Liver (tissue), 7 donors: ENCODE measurements at regions not wholly inside any gene's neighbourhood (a gene's known extent, or its start where the extent isn't known, plus 50 kb on each side); places are given as distances from the start of the nearest gene placed in this dataset.

ENCODE experiments used
- DNase-seq: peaks from one replicate; pipeline ENCODE4 v3.0.0-alpha.2; 2017; ENCODE audit warnings: low spot score
- H3K27ac ChIP-seq, 2 donors: one replicate each; pipeline ENCODE4 v1.7.0; 2013; ENCODE audit warnings: inconsistent platforms in 2 of 2, low read length in 2 of 2, control low read depth in 1 of 2, low read depth in 1 of 2, mild to moderate bottlenecking in 1 of 2
- H3K27me3 ChIP-seq, 4 donors: one replicate each; pipeline versions ENCODE4 v1.6.1 to v1.7.0; 2013; ENCODE audit warnings: low read length in 3 of 4, inconsistent platforms in 1 of 4, mild to moderate bottlenecking in 1 of 4, moderate library complexity in 1 of 4; ENCODE audit not compliant: control insufficient read depth in 4 of 4, insufficient read depth in 4 of 4
- H3K36me3 ChIP-seq, 4 donors: one replicate each; pipeline versions ENCODE4 v1.6.1 to v1.7.0; 2013; ENCODE audit warnings: low read length in 3 of 4, mild to moderate bottlenecking in 3 of 4, low read depth in 1 of 4, moderate library complexity in 1 of 4; ENCODE audit not compliant: control insufficient read depth in 4 of 4, insufficient read depth in 3 of 4
- H3K4me1 ChIP-seq, 4 donors: one replicate each; pipeline versions ENCODE4 v1.6.1 to v1.7.0; 2013; ENCODE audit warnings: low read length in 3 of 4, mild to moderate bottlenecking in 3 of 4, moderate library complexity in 1 of 4; ENCODE audit not compliant: control insufficient read depth in 4 of 4, insufficient read depth in 4 of 4
- H3K4me3 ChIP-seq, 3 donors: one replicate each; pipeline versions ENCODE4 v1.6.1 to v1.7.0; 2013; ENCODE audit warnings: low read length in 3 of 3, control low read depth in 1 of 3, low read depth in 1 of 3, mild to moderate bottlenecking in 1 of 3
- H3K9ac ChIP-seq, 2 donors: one replicate each; pipeline ENCODE4 v1.7.0; 2013; ENCODE audit warnings: low read length in 2 of 2, mild to moderate bottlenecking in 2 of 2, moderate library complexity in 2 of 2, control low read depth in 1 of 2, low read depth in 1 of 2
- H3K9me3 ChIP-seq, 4 donors: one replicate each; pipeline versions ENCODE4 v1.6.1 to v1.7.0; 2013; ENCODE audit warnings: low read length in 3 of 4; ENCODE audit not compliant: control insufficient read depth in 4 of 4
- EGR1 ChIP-seq, 2 donors: IDR thresholded peaks; 2 replicates each; pipeline ENCODE4 v1.6.1; 2016 to 2018; ENCODE audit warnings: antibody characterized with exemption in 2 of 2, low read depth in 2 of 2
- FOXA1 ChIP-seq: IDR thresholded peaks from 2 replicates; pipeline ENCODE4 v1.6.1; 2016; ENCODE audit warnings: antibody characterized with exemption
- FOXA2 ChIP-seq: IDR thresholded peaks from 2 replicates; pipeline ENCODE4 v1.6.1; 2016; ENCODE audit warnings: antibody characterized with exemption
- HNF4A ChIP-seq, 2 donors: conservative IDR thresholded peaks; 2 replicates each; pipeline ENCODE4 v1.6.1; 2016; ENCODE audit warnings: antibody characterized with exemption in 2 of 2, mild to moderate bottlenecking in 2 of 2
- HNF4G ChIP-seq: IDR thresholded peaks from 2 replicates; pipeline ENCODE4 v1.6.1; 2016; ENCODE audit warnings: antibody characterized with exemption
- JUND ChIP-seq, 2 donors: IDR thresholded peaks; 2 replicates each; pipeline ENCODE4 v1.6.1; 2016; ENCODE audit warnings: antibody characterized with exemption in 2 of 2
- RXRA ChIP-seq, 2 donors: IDR thresholded peaks; 2 replicates each; pipeline ENCODE4 v1.6.1; 2017 to 2018; ENCODE audit warnings: antibody characterized with exemption in 2 of 2, mild to moderate bottlenecking in 1 of 2
- SP1 ChIP-seq: IDR thresholded peaks from 2 replicates; pipeline ENCODE4 v1.6.1; 2018; ENCODE audit warnings: antibody characterized with exemption, mild to moderate bottlenecking
- TAF1 ChIP-seq: conservative IDR thresholded peaks from 2 replicates; pipeline ENCODE4 v1.6.1; 2016; ENCODE audit warnings: antibody characterized with exemption, mild to moderate bottlenecking
- WGBS: extraction: QIAGEN DNeasy Blood & Tissue Kit; methylation state at CpG from one replicate; pipeline ENCODE4 v1.1.7; 2013; 5-methylcytosine and 5-hydroxymethylcytosine counted together
- TF ChIP-seq, protein P1 (sequence below): IDR thresholded peaks from 2 replicates; pipeline ENCODE4 v1.6.1; 2016; ENCODE audit warnings: antibody characterized with exemption
- TF ChIP-seq, protein P2 (sequence below): IDR thresholded peaks from 2 replicates; pipeline ENCODE4 v1.6.1; 2016; ENCODE audit warnings: antibody characterized with exemption
- TF ChIP-seq, protein P3 (sequence below): IDR thresholded peaks from 2 replicates; pipeline ENCODE4 v1.6.1; 2016; ENCODE audit warnings: antibody characterized with exemption
- TF ChIP-seq, protein P4 (sequence below): IDR thresholded peaks from 2 replicates; pipeline ENCODE4 v1.6.1; 2016; ENCODE audit warnings: antibody characterized with exemption, mild to moderate bottlenecking
- donor health status: healthy.
- donor health status: healthy.
- donor health status: healthy.
- donor health status: healthy.

DNA sequence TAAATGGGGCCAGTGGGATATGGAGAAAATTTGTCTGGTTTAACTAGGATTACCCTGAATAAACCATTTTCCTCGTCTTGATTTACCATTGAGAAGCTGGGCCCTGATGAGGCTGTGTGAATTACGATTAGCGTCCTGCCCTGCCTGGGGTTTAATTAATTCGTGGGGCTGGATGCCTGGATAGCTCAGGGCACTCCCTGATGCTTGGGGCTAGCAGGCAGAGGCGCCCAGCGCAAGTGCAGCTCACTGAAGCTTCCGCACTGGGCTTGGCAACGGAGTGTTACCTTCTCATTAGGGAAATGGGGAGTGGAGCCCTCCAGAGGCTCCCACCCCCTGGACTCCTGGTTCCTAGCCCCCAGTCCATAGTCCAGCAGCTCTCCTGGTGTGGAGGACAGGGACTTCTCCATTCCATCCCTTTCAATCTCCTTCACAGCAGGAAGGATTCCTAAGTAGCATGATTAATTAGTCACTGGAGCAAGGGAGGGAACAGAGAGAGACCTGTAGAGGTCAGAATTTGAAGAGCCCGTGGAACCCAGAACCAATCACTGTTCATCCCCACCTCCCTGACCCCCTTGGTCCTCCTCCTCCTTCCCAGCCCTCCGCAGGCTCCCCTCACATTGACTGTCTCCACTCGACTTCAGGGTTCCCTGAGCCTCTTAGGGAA lies 107.2 kb downstream of the UQCRFS1 start:
- peaks cover 0 to 2% (median 0%) of the 10 kb centered on the region in 4 donors for H3K9me3 ChIP-seq
- no peaks in the 10 kb centered on the region for H3K4me1 ChIP-seq
- DNase-seq, result no peak
- H3K36me3 ChIP-seq, result no peaks in the 10 kb centered on the region
- TF ChIP-seq RXRA (IDR thresholded peaks at IDR 0.05), result no peak
- TF ChIP-seq HNF4G, result no peak
- no peak for TF ChIP-seq FOXA2
- TF ChIP-seq TAF1, result no peak
- no peak for TF ChIP-seq SP1
- no peak overlapping the region for H3K27ac ChIP-seq
- 65% methylated on average over 11 of the region's 11 CpGs for WGBS
- no peaks in the 10 kb centered on the region for H3K27me3 ChIP-seq
- no peak overlapping the region for H3K4me3 ChIP-seq
- no peak overlapping the region for H3K9ac ChIP-seq

DNA sequence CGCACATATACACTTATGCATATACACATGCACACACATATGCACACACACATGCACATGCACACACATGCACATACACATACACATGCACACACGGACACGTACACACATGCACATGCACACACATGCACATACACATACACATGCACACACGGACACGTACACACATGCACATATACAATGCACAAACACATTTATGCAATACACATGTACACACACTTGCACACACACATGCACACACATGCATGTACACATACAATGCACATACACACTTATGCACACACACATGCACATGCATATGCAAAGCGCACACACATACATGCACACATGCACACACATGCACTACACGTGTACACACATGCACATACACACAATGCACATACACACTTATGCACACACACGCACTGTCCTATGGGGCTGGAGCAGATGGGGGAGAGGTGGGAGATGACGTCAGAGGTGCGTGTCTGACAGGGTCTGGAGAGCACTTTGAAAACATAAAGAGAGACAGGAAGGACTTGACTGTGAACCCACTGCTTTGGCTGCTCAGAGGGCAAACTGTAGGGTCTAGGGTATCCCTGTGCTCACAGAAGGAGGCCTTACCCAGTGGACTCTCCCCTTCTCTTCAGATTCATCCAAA lies 108.2 kb downstream of the UQCRFS1 start:
- H3K9ac ChIP-seq, result no peak overlapping the region
- H3K36me3 ChIP-seq, result no peaks in the 10 kb centered on the region
- H3K27me3 ChIP-seq, result no peaks in the 10 kb centered on the region
- TF ChIP-seq JUND (IDR thresholded peaks at IDR 0.05) (no peak), TAF1 (no peak), HNF4G (no peak), FOXA1 (no peak), RXRA (IDR thresholded peaks at IDR 0.05) (no peak), HNF4A (conservative IDR thresholded peaks at IDR 0.05) (no peak), EGR1 (IDR thresholded peaks at IDR 0.05; ENCODE audit: low read depth in 2 of 2) (no peak)
- TF ChIP-seq, protein P1, sequence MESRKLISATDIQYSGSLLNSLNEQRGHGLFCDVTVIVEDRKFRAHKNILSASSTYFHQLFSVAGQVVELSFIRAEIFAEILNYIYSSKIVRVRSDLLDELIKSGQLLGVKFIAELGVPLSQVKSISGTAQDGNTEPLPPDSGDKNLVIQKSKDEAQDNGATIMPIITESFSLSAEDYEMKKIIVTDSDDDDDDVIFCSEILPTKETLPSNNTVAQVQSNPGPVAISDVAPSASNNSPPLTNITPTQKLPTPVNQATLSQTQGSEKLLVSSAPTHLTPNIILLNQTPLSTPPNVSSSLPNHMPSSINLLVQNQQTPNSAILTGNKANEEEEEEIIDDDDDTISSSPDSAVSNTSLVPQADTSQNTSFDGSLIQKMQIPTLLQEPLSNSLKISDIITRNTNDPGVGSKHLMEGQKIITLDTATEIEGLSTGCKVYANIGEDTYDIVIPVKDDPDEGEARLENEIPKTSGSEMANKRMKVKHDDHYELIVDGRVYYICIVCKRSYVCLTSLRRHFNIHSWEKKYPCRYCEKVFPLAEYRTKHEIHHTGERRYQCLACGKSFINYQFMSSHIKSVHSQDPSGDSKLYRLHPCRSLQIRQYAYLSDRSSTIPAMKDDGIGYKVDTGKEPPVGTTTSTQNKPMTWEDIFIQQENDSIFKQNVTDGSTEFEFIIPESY, result no peak
- TF ChIP-seq, protein P2, sequence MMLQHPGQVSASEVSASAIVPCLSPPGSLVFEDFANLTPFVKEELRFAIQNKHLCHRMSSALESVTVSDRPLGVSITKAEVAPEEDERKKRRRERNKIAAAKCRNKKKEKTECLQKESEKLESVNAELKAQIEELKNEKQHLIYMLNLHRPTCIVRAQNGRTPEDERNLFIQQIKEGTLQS, result no peak
- TF ChIP-seq, protein P3, sequence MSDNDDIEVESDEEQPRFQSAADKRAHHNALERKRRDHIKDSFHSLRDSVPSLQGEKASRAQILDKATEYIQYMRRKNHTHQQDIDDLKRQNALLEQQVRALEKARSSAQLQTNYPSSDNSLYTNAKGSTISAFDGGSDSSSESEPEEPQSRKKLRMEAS, result no peak
- TF ChIP-seq, protein P4, sequence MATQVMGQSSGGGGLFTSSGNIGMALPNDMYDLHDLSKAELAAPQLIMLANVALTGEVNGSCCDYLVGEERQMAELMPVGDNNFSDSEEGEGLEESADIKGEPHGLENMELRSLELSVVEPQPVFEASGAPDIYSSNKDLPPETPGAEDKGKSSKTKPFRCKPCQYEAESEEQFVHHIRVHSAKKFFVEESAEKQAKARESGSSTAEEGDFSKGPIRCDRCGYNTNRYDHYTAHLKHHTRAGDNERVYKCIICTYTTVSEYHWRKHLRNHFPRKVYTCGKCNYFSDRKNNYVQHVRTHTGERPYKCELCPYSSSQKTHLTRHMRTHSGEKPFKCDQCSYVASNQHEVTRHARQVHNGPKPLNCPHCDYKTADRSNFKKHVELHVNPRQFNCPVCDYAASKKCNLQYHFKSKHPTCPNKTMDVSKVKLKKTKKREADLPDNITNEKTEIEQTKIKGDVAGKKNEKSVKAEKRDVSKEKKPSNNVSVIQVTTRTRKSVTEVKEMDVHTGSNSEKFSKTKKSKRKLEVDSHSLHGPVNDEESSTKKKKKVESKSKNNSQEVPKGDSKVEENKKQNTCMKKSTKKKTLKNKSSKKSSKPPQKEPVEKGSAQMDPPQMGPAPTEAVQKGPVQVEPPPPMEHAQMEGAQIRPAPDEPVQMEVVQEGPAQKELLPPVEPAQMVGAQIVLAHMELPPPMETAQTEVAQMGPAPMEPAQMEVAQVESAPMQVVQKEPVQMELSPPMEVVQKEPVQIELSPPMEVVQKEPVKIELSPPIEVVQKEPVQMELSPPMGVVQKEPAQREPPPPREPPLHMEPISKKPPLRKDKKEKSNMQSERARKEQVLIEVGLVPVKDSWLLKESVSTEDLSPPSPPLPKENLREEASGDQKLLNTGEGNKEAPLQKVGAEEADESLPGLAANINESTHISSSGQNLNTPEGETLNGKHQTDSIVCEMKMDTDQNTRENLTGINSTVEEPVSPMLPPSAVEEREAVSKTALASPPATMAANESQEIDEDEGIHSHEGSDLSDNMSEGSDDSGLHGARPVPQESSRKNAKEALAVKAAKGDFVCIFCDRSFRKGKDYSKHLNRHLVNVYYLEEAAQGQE, result no peak
- H3K4me1 ChIP-seq, result no peaks in the 10 kb centered on the region
- no peak for DNase-seq
- H3K4me3 ChIP-seq, result no peak overlapping the region
- peaks cover 0 to 5% (median 2%) of the 10 kb centered on the region in 4 donors for H3K9me3 ChIP-seq
- H3K27ac ChIP-seq, result no peak overlapping the region
- 86% methylated on average over 10 of the region's 10 CpGs for WGBS
